HG03025 (cell line): ENCODE measurements at regions not wholly inside any gene's neighbourhood (a gene's known extent, or its start where the extent isn't known, plus 50 kb on each side); places are given as distances from the start of the nearest gene placed in this dataset.

Experiments used
- ATAC-seq: cut with Tn5 transposase; IDR thresholded peaks from one replicate; pipeline ENCODE4 v1.9.1; 2021; ENCODE audit warnings: mild to moderate bottlenecking, moderate library complexity; ENCODE audit not compliant: unreplicated experiment, low FRiP score

GRCh38 chr4:35975617-35976355 lies 268.5 kb downstream of the ARAP2 start:
- ATAC-seq = no peak

GRCh38 chr4:35978551-35978950 lies 265.8 kb downstream of the ARAP2 start:
- no peak for ATAC-seq

DNA sequence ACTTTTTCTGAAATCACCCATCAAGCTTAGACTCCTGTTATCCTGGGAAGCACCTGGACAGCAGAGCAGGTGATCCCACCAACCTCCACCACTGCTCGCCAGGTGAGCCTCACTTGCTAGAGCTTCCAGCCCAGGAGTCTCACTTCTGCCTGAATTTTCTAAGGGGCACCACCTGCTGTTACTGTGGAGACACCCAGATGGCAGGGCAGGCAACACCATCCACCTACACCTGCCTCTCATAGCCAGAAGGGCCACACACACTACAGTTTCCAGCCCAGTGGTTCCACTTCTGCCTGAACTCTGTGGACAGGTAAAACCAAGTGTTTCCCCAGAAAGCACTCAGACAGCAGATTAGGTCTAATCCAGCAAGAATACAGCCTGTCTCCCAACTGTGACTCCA lies 262.0 kb downstream of the ARAP2 start:
- no peak for ATAC-seq

GRCh38 chr4:35986537-35986936 lies 257.8 kb downstream of the ARAP2 start:
- ATAC-seq = no peak

DNA sequence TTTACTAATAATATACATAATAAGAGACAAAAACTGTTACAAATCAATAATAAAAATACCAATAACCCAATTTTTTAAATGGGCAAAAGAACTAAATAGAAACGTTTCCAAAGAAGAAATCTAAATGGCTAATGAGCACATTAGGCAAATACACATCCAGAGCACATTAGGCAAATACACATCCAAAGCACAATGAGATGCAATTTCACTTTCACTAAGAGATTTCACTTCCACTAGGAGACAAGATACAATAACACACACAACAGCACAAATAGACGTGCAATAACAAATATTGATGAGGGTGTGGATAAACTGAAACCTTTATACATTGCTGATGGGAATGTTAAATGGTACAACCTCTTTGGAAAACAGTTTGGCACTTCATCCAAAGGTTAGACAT lies 250.7 kb downstream of the ARAP2 start:
- ATAC-seq = no peak

GRCh38 chr4:36000941-36001557 lies 243.3 kb downstream of the ARAP2 start:
- no peak for ATAC-seq

- no peak for ATAC-seq
These were observed 241.3 kb downstream of the ARAP2 start for GRCh38 chr4:36003051-36003450.

GRCh38 chr4:36004204-36004851 lies 240.0 kb downstream of the ARAP2 start:
- no peak for ATAC-seq

GRCh38 chr4:36006226-36006625 lies 238.1 kb downstream of the ARAP2 start:
- ATAC-seq = no peak

GRCh38 chr4:36010397-36010929 lies 233.9 kb downstream of the ARAP2 start:
- no peak for ATAC-seq

- no peak for ATAC-seq
These were observed 232.9 kb downstream of the ARAP2 start for GRCh38 chr4:36011381-36011780.

DNA sequence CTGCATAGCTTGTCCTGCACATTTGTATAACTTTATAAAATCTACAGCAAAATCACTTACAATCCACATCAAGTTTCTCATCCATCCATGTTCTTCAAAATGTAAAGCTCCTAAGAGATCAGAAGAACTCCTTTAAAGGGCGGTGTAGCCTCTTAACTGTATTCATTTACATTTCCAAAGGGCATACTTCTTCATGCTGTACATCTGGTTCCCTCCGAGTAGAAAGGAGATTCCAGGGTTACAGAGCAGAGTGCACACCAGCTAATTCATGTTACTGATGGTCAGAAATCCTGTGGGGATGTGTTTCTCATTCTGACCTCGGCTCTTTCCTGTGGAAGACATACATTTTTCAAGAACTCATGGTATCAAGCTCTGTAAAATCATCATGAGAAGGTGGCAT lies 231.8 kb downstream of the ARAP2 start:
- no peak for ATAC-seq

GRCh38 chr4:36013206-36013605 lies 231.1 kb downstream of the ARAP2 start:
- no peak for ATAC-seq
